ENCODE measurements at regions not wholly inside any gene's neighbourhood (a gene's known extent, or its start where the extent isn't known, plus 50 kb on each side); places are given as distances from the start of the nearest gene placed in this dataset.

GRCh38 chr13:104270731-104271130, 1204.5 kb upstream of the SLC10A2 start:
- TF ChIP-seq, protein P1, sequence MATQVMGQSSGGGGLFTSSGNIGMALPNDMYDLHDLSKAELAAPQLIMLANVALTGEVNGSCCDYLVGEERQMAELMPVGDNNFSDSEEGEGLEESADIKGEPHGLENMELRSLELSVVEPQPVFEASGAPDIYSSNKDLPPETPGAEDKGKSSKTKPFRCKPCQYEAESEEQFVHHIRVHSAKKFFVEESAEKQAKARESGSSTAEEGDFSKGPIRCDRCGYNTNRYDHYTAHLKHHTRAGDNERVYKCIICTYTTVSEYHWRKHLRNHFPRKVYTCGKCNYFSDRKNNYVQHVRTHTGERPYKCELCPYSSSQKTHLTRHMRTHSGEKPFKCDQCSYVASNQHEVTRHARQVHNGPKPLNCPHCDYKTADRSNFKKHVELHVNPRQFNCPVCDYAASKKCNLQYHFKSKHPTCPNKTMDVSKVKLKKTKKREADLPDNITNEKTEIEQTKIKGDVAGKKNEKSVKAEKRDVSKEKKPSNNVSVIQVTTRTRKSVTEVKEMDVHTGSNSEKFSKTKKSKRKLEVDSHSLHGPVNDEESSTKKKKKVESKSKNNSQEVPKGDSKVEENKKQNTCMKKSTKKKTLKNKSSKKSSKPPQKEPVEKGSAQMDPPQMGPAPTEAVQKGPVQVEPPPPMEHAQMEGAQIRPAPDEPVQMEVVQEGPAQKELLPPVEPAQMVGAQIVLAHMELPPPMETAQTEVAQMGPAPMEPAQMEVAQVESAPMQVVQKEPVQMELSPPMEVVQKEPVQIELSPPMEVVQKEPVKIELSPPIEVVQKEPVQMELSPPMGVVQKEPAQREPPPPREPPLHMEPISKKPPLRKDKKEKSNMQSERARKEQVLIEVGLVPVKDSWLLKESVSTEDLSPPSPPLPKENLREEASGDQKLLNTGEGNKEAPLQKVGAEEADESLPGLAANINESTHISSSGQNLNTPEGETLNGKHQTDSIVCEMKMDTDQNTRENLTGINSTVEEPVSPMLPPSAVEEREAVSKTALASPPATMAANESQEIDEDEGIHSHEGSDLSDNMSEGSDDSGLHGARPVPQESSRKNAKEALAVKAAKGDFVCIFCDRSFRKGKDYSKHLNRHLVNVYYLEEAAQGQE (IDR thresholded peaks at IDR 0.05; ENCODE audit: low read depth) = no peak
- TF ChIP-seq CTCF (IDR thresholded peaks at IDR 0.05 in 2 of 3, conservative IDR thresholded peaks at IDR 0.05 in 1 of 3; ENCODE audit: borderline replicate concordance in 1 of 3, insufficient read depth in 1 of 3, low read depth in 2 of 3, low read length in 2 of 3) (no peak), EZH2phosphoT487 (IDR thresholded peaks at IDR 0.05; ENCODE audit: borderline replicate concordance) (no peak), MAX (IDR thresholded peaks at IDR 0.05) (no peak), CEBPB (IDR thresholded peaks at IDR 0.05; ENCODE audit: low read depth) (no peak), POLR2A (IDR thresholded peaks at IDR 0.05; ENCODE audit: borderline replicate concordance, extremely low read depth, insufficient read depth, insufficient read length) (no peak), RAD21 (IDR thresholded peaks at IDR 0.05; ENCODE audit: low read depth) (no peak), POLR2AphosphoS5 (IDR thresholded peaks at IDR 0.05; ENCODE audit: low read depth, low read length) (no peak), EZH2 (IDR thresholded peaks at IDR 0.05) (no peak), JUND (IDR thresholded peaks at IDR 0.05) (no peak), EGR1 (IDR thresholded peaks at IDR 0.05; ENCODE audit: low read depth) (no peak), TCF7L2 (IDR thresholded peaks at IDR 0.05; ENCODE audit: borderline replicate concordance, extremely low read depth, insufficient read depth, insufficient read length) (no peak)
- TF ChIP-seq, protein P2, sequence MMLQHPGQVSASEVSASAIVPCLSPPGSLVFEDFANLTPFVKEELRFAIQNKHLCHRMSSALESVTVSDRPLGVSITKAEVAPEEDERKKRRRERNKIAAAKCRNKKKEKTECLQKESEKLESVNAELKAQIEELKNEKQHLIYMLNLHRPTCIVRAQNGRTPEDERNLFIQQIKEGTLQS (IDR thresholded peaks at IDR 0.05) = no peak

Data from HCT116 (cell line).